GM12878 (cell line): ENCODE measurements at regions not wholly inside any gene's neighbourhood (a gene's known extent, or its start where the extent isn't known, plus 50 kb on each side); places are given as distances from the start of the nearest gene placed in this dataset.

ENCODE experiments used
- ATAC-seq: fragments of 200-7000 bp; cut with Tn5 transposase; 3 replicates; pipeline ENCODE4 v1.9.1; 2020; ENCODE audit warnings: mild to moderate bottlenecking, moderate library complexity
- BruUV-seq: library from RNA; stranded (reverse); fragments of 400-500 nt; replicated peaks from 2 replicates; lab custom pipeline; 2021; lab: Mats Ljungman, UMichigan
- CTCF ChIA-PET: fragments of 300-600 bp; sonication (Branson Sonifier 250); formaldehyde crosslinking; extraction: SDS; loops from one replicate; lab custom pipeline; 2021; ENCODE audit warnings: inconsistent platforms; lab: Yijun Ruan, JAX
- POLR2A ChIA-PET: fragments of 350-600 bp; formaldehyde crosslinking; extraction: SDS; loops from one replicate; lab custom pipeline; 2021; ENCODE audit warnings: inconsistent platforms; lab: Charles Lee
- RAD21 ChIA-PET: fragments of 300-600 bp; sonication (Branson Sonifier 250); formaldehyde crosslinking; loops from one replicate; lab custom pipeline; 2023; ENCODE audit warnings: antibody characterized with exemption; ENCODE audit not compliant: unreplicated experiment; lab: Charles Lee
- SMC1A ChIA-PET: fragments of 300-600 bp; sonication (Branson Sonifier 250); formaldehyde crosslinking; loops from one replicate; lab custom pipeline; 2023; ENCODE audit not compliant: unreplicated experiment, uncharacterized antibody; lab: Charles Lee
- DNase-seq: peaks from one replicate; pipeline ENCODE4 v3.0.0-alpha.2; 2011; ENCODE audit warnings: low read depth, low spot score
- FAIRE-seq: peaks from 3 replicates; lab custom pipeline; 2011; peaks lifted over from hg19 to GRCh38; lab: Jason Lieb, UNC
- H2AFZ ChIP-seq: 2 replicates; pipeline ENCODE4 v1.6.0; 2011; ENCODE audit warnings: low read depth, low read length, control low read depth; ENCODE audit not compliant: control insufficient read depth
- H3K27ac ChIP-seq: 2 replicates; pipeline ENCODE4 v1.5.1; 2011; ENCODE audit warnings: control low read depth; ENCODE audit not compliant: control insufficient read depth, insufficient read depth
- H3K27me3 ChIP-seq, 2 experiments: replicated peaks in 1 of 2; 2 replicates each; pipeline versions ENCODE4 v1.6.0 to v1.6.1; 2011; ENCODE audit warnings: low read length in 1 of 2; ENCODE audit not compliant: control insufficient read depth in 2 of 2, insufficient read depth in 2 of 2
- H3K36me3 ChIP-seq, 2 experiments: 2 replicates each; pipeline ENCODE4 v1.5.1; 2011; ENCODE audit warnings: low read length in 1 of 2; ENCODE audit not compliant: control insufficient read depth in 2 of 2, insufficient read depth in 2 of 2
- H3K4me1 ChIP-seq: 2 replicates; pipeline ENCODE4 v1.6.1; 2011; ENCODE audit warnings: mild to moderate bottlenecking, low read length, moderate library complexity, mixed read lengths; ENCODE audit not compliant: control insufficient read depth, insufficient read depth
- H3K4me2 ChIP-seq: 2 replicates; pipeline ENCODE4 v1.6.0; 2011; ENCODE audit warnings: control low read depth; ENCODE audit not compliant: control insufficient read depth, insufficient read depth
- H3K4me3 ChIP-seq: fragments of 200-600 bp; sonication (generic); 2 replicates; pipeline ENCODE4 v1.5.1; 2016
- H3K79me2 ChIP-seq: 2 replicates; pipeline ENCODE4 v1.6.0; 2011; ENCODE audit warnings: low read length; ENCODE audit not compliant: control insufficient read depth, insufficient read depth
- H3K9ac ChIP-seq: 2 replicates; pipeline ENCODE4 v1.8.0; 2011; ENCODE audit warnings: low read length, control low read depth, mixed read lengths; ENCODE audit not compliant: control insufficient read depth, insufficient read depth
- H3K9me3 ChIP-seq: replicated peaks from 3 replicates; pipeline ENCODE4 v1.5.1; 2011; ENCODE audit warnings: mild to moderate bottlenecking, low read length; ENCODE audit not compliant: control insufficient read depth, insufficient read depth
- H4K20me1 ChIP-seq: 2 replicates; pipeline ENCODE4 v1.6.0; 2011; ENCODE audit not compliant: control insufficient read depth, insufficient read depth
- CREB1 ChIP-seq: IDR thresholded peaks from 2 replicates; pipeline ENCODE4 v1.6.1; 2012; ENCODE audit warnings: low read depth, mild to moderate bottlenecking, inconsistent platforms
- HDAC6 ChIP-seq: fragments of 200-600 bp; sonication (generic); IDR thresholded peaks from one replicate; pipeline ENCODE4 v1.8.0; 2017; ENCODE audit warnings: antibody characterized with exemption; ENCODE audit not compliant: unreplicated experiment
- WGBS: methylation state at CpG from one replicate; pipeline ENCODE4 v1.1.6; 2016; ENCODE audit warnings: low lambda C conversion rate; ENCODE audit not compliant: insufficient replicate concordance, insufficient coverage; ENCODE audit errors: missing lambda C conversion rate; 5-methylcytosine and 5-hydroxymethylcytosine counted together
- in situ Hi-C: fragments of 300-500 bp; cut with MboI; formaldehyde crosslinking; loops from 9 replicates; pipeline ENCODE4 v1.14.3; 2018; ENCODE audit warnings: mixed read lengths
- intact Hi-C: fragments of 100-400 bp; cut with micrococcal nuclease; formaldehyde crosslinking; loops from one replicate; pipeline ENCODE4 v1.14.2; 2022; ENCODE audit not compliant: unreplicated experiment

DNA sequence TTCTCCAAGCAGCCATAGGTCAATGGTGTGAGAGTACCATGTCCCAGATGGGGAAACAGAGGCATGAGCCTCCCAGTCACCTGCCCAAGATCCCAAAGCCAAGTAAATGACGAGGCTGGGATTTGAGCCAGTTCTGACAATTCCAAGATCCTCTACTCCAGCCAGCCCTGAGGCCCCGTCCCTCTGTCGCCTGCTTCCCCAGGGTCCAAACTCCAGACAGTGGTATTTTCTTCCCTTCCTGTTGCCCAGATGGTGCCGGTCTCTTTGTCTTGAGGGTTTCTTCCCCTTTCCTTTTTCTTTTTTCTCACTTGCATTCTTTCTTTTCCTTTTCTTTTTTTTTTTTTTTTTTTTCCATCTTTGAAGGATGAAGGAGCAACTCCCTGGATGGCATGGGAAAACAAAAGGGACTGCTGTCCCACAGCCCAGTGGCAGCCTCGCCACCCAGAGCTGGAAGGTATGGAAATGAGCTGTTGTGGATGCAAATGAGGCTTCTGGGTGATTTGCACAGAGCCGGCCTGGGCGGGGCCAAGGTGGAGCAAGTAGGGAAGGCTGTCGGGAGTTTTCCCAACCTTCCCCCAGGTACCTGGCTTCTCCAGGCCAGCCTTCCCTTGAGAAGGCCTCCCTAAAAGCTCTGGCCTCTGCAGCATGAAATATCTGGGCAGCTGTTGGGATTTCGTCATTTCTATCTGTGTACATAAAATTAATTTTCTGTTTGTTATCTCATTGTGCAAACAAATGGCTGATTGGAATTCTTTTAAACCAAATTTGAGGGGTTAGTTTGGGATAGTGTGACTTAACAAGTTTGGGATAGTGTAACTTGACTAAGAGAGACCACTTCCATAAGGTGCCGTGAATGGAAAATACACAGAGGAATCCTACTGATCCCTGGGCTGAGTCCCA is 146.8 kb downstream of the MN1 start:
- 17% methylated on average over 9 of the region's 10 CpGs for WGBS

GRCh38 chr22:27655582-27656185 is 145.9 kb downstream of the MN1 start:
- in situ Hi-C loops, result no loop called here
- FAIRE-seq (no peak), ATAC-seq (no peak)

More for the DNA sequence above, 146.8 kb downstream of the MN1 start:
- no peak for TF ChIP-seq CREB1
- ATAC-seq (no peak), FAIRE-seq (no peak), DNase-seq (no peak)
- SMC1A ChIA-PET, result no interaction called here
- no TSS peak for BruUV-seq
- Histone ChIP-seq H3K36me3 (no peaks in the 10 kb centered on the region), H3K4me3 (no peak overlapping the region), H2AFZ (no peak overlapping the region), H3K79me2 (no peaks in the 10 kb centered on the region), H3K27me3 (no peaks in the 10 kb centered on the region), H3K27ac (no peak overlapping the region), H3K9ac (no peak overlapping the region), H3K4me2 (no peak overlapping the region), H3K4me1 (no peaks in the 10 kb centered on the region), H4K20me1 (no peaks in the 10 kb centered on the region), H3K9me3 (no peaks in the 10 kb centered on the region)
- CTCF ChIA-PET, result no interaction called here
- POLR2A ChIA-PET, result no interaction called here
- intact Hi-C loops, result no loop called here
- in situ Hi-C loops, result no loop called here
- RAD21 ChIA-PET, result no interaction called here

More at GRCh38 chr22:27655582-27656185, 145.9 kb downstream of the MN1 start:
- Histone ChIP-seq H3K27me3 (no peaks in the 10 kb centered on the region), H3K9ac (no peak overlapping the region), H3K9me3 (no peaks in the 10 kb centered on the region), H3K27ac (no peak overlapping the region), H3K79me2 (no peaks in the 10 kb centered on the region), H2AFZ (no peak overlapping the region), H4K20me1 (no peaks in the 10 kb centered on the region), H3K4me3 (no peak overlapping the region), H3K36me3 (no peaks in the 10 kb centered on the region), H3K4me2 (no peak overlapping the region), H3K4me1 (no peaks in the 10 kb centered on the region)
- CTCF ChIA-PET, result no interaction called here
- DNase-seq, result no peak
- 0% methylated on average over 2 of the region's 2 CpGs for WGBS
- SMC1A ChIA-PET, result no interaction called here
- no TSS peak for BruUV-seq
- POLR2A ChIA-PET, result no interaction called here
- intact Hi-C loops, result no loop called here
- TF ChIP-seq HDAC6, result no peak
- RAD21 ChIA-PET, result no interaction called here
